GM12878 (cell line): ENCODE measurements at regions not wholly inside any gene's neighbourhood (a gene's known extent, or its start where the extent isn't known, plus 50 kb on each side); places are given as distances from the start of the nearest gene placed in this dataset.
"Not testable (repeated sequence)": the region's sequence is repeated elsewhere in the genome, so short reads cannot be mapped to it uniquely, and the experiment has no call there.

Experiments used
- ATAC-seq: fragments of 200-7000 bp; cut with Tn5 transposase; 3 replicates; pipeline ENCODE4 v1.9.1; 2020; ENCODE audit warnings: mild to moderate bottlenecking, moderate library complexity
- BruUV-seq: library from RNA; stranded (reverse); fragments of 400-500 nt; replicated peaks from 2 replicates; lab custom pipeline; 2021; lab: Mats Ljungman, UMichigan
- CTCF ChIA-PET: fragments of 300-600 bp; sonication (Branson Sonifier 250); formaldehyde crosslinking; extraction: SDS; loops from one replicate; lab custom pipeline; 2021; ENCODE audit warnings: inconsistent platforms; lab: Yijun Ruan, JAX
- POLR2A ChIA-PET: fragments of 350-600 bp; formaldehyde crosslinking; extraction: SDS; loops from one replicate; lab custom pipeline; 2021; ENCODE audit warnings: inconsistent platforms; lab: Charles Lee
- RAD21 ChIA-PET: fragments of 300-600 bp; sonication (Branson Sonifier 250); formaldehyde crosslinking; loops from one replicate; lab custom pipeline; 2023; ENCODE audit warnings: antibody characterized with exemption; ENCODE audit not compliant: unreplicated experiment; lab: Charles Lee
- SMC1A ChIA-PET: fragments of 300-600 bp; sonication (Branson Sonifier 250); formaldehyde crosslinking; loops from one replicate; lab custom pipeline; 2023; ENCODE audit not compliant: unreplicated experiment, uncharacterized antibody; lab: Charles Lee
- DNase-seq: peaks from one replicate; pipeline ENCODE4 v3.0.0-alpha.2; 2011; ENCODE audit warnings: low read depth, low spot score
- FAIRE-seq: peaks from 3 replicates; lab custom pipeline; 2011; peaks lifted over from hg19 to GRCh38; lab: Jason Lieb, UNC
- H2AFZ ChIP-seq: 2 replicates; pipeline ENCODE4 v1.6.0; 2011; ENCODE audit warnings: low read depth, low read length, control low read depth; ENCODE audit not compliant: control insufficient read depth
- H3K27ac ChIP-seq: 2 replicates; pipeline ENCODE4 v1.5.1; 2011; ENCODE audit warnings: control low read depth; ENCODE audit not compliant: control insufficient read depth, insufficient read depth
- H3K27me3 ChIP-seq, 2 experiments: replicated peaks in 1 of 2; 2 replicates each; pipeline versions ENCODE4 v1.6.0 to v1.6.1; 2011; ENCODE audit warnings: low read length in 1 of 2; ENCODE audit not compliant: control insufficient read depth in 2 of 2, insufficient read depth in 2 of 2
- H3K36me3 ChIP-seq, 2 experiments: 2 replicates each; pipeline ENCODE4 v1.5.1; 2011; ENCODE audit warnings: low read length in 1 of 2; ENCODE audit not compliant: control insufficient read depth in 2 of 2, insufficient read depth in 2 of 2
- H3K4me1 ChIP-seq: 2 replicates; pipeline ENCODE4 v1.6.1; 2011; ENCODE audit warnings: mild to moderate bottlenecking, low read length, moderate library complexity, mixed read lengths; ENCODE audit not compliant: control insufficient read depth, insufficient read depth
- H3K4me2 ChIP-seq: 2 replicates; pipeline ENCODE4 v1.6.0; 2011; ENCODE audit warnings: control low read depth; ENCODE audit not compliant: control insufficient read depth, insufficient read depth
- H3K4me3 ChIP-seq: fragments of 200-600 bp; sonication (generic); 2 replicates; pipeline ENCODE4 v1.5.1; 2016
- H3K79me2 ChIP-seq: 2 replicates; pipeline ENCODE4 v1.6.0; 2011; ENCODE audit warnings: low read length; ENCODE audit not compliant: control insufficient read depth, insufficient read depth
- H3K9ac ChIP-seq: 2 replicates; pipeline ENCODE4 v1.8.0; 2011; ENCODE audit warnings: low read length, control low read depth, mixed read lengths; ENCODE audit not compliant: control insufficient read depth, insufficient read depth
- H3K9me3 ChIP-seq: replicated peaks from 3 replicates; pipeline ENCODE4 v1.5.1; 2011; ENCODE audit warnings: mild to moderate bottlenecking, low read length; ENCODE audit not compliant: control insufficient read depth, insufficient read depth
- H4K20me1 ChIP-seq: 2 replicates; pipeline ENCODE4 v1.6.0; 2011; ENCODE audit not compliant: control insufficient read depth, insufficient read depth
- BHLHE40 ChIP-seq, 2 experiments: fragments of 450-650 bp in 1 of 2; IDR thresholded peaks; 2 replicates each; pipeline ENCODE4 v1.6.1; 2011 to 2017; ENCODE audit warnings: low read depth in 2 of 2, borderline replicate concordance in 1 of 2, improper control_type of control experiment in 1 of 2, low read length in 1 of 2, mild to moderate bottlenecking in 1 of 2
- CBX3 ChIP-seq: fragments of 200-600 bp; sonication (generic); IDR thresholded peaks from 2 replicates; pipeline ENCODE4 v1.6.1; 2016; ENCODE audit warnings: low read depth, borderline replicate concordance
- EZH2 ChIP-seq: IDR thresholded peaks from 2 replicates; pipeline ENCODE4 v1.6.1; 2012; ENCODE audit warnings: low read depth, mild to moderate bottlenecking, control low read depth, inconsistent platforms, low read length, borderline replicate concordance; ENCODE audit not compliant: control insufficient read depth
- HDAC6 ChIP-seq: fragments of 200-600 bp; sonication (generic); IDR thresholded peaks from one replicate; pipeline ENCODE4 v1.8.0; 2017; ENCODE audit warnings: antibody characterized with exemption; ENCODE audit not compliant: unreplicated experiment
- HSF1 ChIP-seq: fragments of 150-350 bp; IDR thresholded peaks from 2 replicates; pipeline ENCODE4 v1.6.1; 2014; ENCODE audit warnings: mild to moderate bottlenecking, low read depth, low read length
- NBN ChIP-seq: fragments of 450-650 bp; IDR thresholded peaks from 2 replicates; pipeline ENCODE4 v1.6.1; 2016
- NR2C1 ChIP-seq: fragments of 450-650 bp; IDR thresholded peaks from 2 replicates; pipeline ENCODE4 v1.6.1; 2017; ENCODE audit warnings: antibody characterized with exemption, mild to moderate bottlenecking, moderate library complexity
- POLR2AphosphoS5 ChIP-seq: IDR thresholded peaks from 2 replicates; pipeline ENCODE4 v1.6.1; 2011; ENCODE audit warnings: mild to moderate bottlenecking, low read length, inconsistent platforms
- TBL1XR1 ChIP-seq: IDR thresholded peaks from 2 replicates; pipeline ENCODE4 v1.6.1; 2012; ENCODE audit warnings: low read depth, low read length, improper control_type of control experiment
- ZBTB33 ChIP-seq: fragments of 450-650 bp; IDR thresholded peaks from 2 replicates; pipeline ENCODE4 v1.6.1; 2017; ENCODE audit warnings: mild to moderate bottlenecking
- WGBS: methylation state at CpG from one replicate; pipeline ENCODE4 v1.1.6; 2016; ENCODE audit warnings: low lambda C conversion rate; ENCODE audit not compliant: insufficient replicate concordance, insufficient coverage; ENCODE audit errors: missing lambda C conversion rate; 5-methylcytosine and 5-hydroxymethylcytosine counted together
- in situ Hi-C: fragments of 300-500 bp; cut with MboI; formaldehyde crosslinking; loops from 9 replicates; pipeline ENCODE4 v1.14.3; 2018; ENCODE audit warnings: mixed read lengths
- intact Hi-C: fragments of 100-400 bp; cut with micrococcal nuclease; formaldehyde crosslinking; loops from one replicate; pipeline ENCODE4 v1.14.2; 2022; ENCODE audit not compliant: unreplicated experiment

GRCh38 chr12:68483592-68484383, 126.9 kb upstream of the RAP1B start (continued):
- no peak for TF ChIP-seq ZBTB33
- TF ChIP-seq TBL1XR1: no peak
- no peak for TF ChIP-seq EZH2
- no peak for TF ChIP-seq BHLHE40 (IDR thresholded peaks at IDR 0.05; ENCODE audit: borderline replicate concordance in 1 of 2, low read depth in 2 of 2, low read length in 1 of 2)
- no peak for TF ChIP-seq POLR2AphosphoS5
- TF ChIP-seq NR2C1: no peak
- no peak for TF ChIP-seq HDAC6
- no peak for TF ChIP-seq HSF1
- TF ChIP-seq NBN: no peak
- TF ChIP-seq CBX3: no peak

- H2AFZ ChIP-seq, H3K36me3 ChIP-seq, DNase-seq, H3K79me2 ChIP-seq, in situ Hi-C loops, BruUV-seq, H3K4me3 ChIP-seq, H3K27me3 ChIP-seq, H3K4me2 ChIP-seq, FAIRE-seq, H3K9ac ChIP-seq, ATAC-seq, H3K27ac ChIP-seq, H4K20me1 ChIP-seq, H3K9me3 ChIP-seq: not testable (repeated sequence)
- ChIA-PET POLR2A (interaction anchor here (0.6 to 0.8 kb wide), 6 partner anchors 11 to 761 kb away, joined by 3 to 5 read pairs (median 4); no protein-coding TSS in a partner anchor), CTCF (interaction anchor here (1.1 to 1.9 kb wide), 2 partner anchors 11 to 65 kb away, joined by 3 to 7 read pairs; no protein-coding TSS in a partner anchor), SMC1A (interaction anchor here (0.8 to 6.0 kb wide), 14 partner anchors 9 to 154 kb away, joined by 3 to 84 read pairs (median 3); no protein-coding TSS in a partner anchor), RAD21 (interaction anchor here (0.6 to 7.3 kb wide), 8 partner anchors 13 to 128 kb away, joined by 3 to 93 read pairs (median 4); partner anchors contain the start of gene RAP1B)
- H3K4me1 ChIP-seq: peaks cover 32% of the 10 kb centered on the region
- 100% methylated on average over 3 of the region's 6 CpGs for WGBS
- intact Hi-C loops: loop anchor here (5.0 kb wide), 1 partner anchor 323 kb away; the partner anchor contains the start of gene MDM2
Observed at GRCh38 chr12:68484578-68484977, 126.1 kb upstream of the RAP1B start.

GRCh38 chr12:68486449-68486848, 124.2 kb upstream of the RAP1B start:
- RAD21 ChIA-PET: interaction anchor here (1.0 to 7.3 kb wide), 3 partner anchors 15 to 44 kb away, joined by 3 to 93 read pairs (median 8); no protein-coding TSS in a partner anchor
- BruUV-seq: not testable (repeated sequence)

More at GRCh38 chr12:68486449-68486848, 124.2 kb upstream of the RAP1B start:
- SMC1A ChIA-PET: interaction anchor here (1.0 to 6.0 kb wide), 8 partner anchors 11 to 164 kb away, joined by 3 to 84 read pairs (median 4); no protein-coding TSS in a partner anchor
- intact Hi-C loops, in situ Hi-C loops, FAIRE-seq, H3K27ac ChIP-seq, H3K36me3 ChIP-seq, H2AFZ ChIP-seq, H3K9me3 ChIP-seq, DNase-seq, ATAC-seq, H3K4me2 ChIP-seq, H3K9ac ChIP-seq, H3K4me3 ChIP-seq, H3K27me3 ChIP-seq, H3K79me2 ChIP-seq, H4K20me1 ChIP-seq: not testable (repeated sequence)
- peaks cover 22% of the 10 kb centered on the region for H3K4me1 ChIP-seq
- POLR2A ChIA-PET: interaction anchor here (0.7 kb wide), 1 partner anchor 350 kb away, joined by 3 read pairs; no protein-coding TSS in a partner anchor
- CTCF ChIA-PET: interaction anchor here (0.9 kb wide), 1 partner anchor 52 kb away, joined by 3 read pairs; no protein-coding TSS in a partner anchor
- 80% methylated on average over 6 of the region's 6 CpGs for WGBS
